ENCODE measurements at regions not wholly inside any gene's neighbourhood (a gene's known extent, or its start where the extent isn't known, plus 50 kb on each side); places are given as distances from the start of the nearest gene placed in this dataset.

GRCh38 chr12:90028635-90029051 is 320.0 kb upstream of the ATP2B1 start:
- no peak overlapping the region for H2BK20ac ChIP-seq (ENCODE audit: low read depth, low read length, poor library complexity, severe bottlenecking)
- Mint-ChIP-seq H3K4me1 (no peaks in the 10 kb centered on the region), H3K36me3 (ENCODE audit: insufficient read depth in 1 of 3, low read depth in 3 of 3) (no peaks in the 10 kb centered on the region), H3K27me3 (ENCODE audit: low read depth) (no peaks in the 10 kb centered on the region), H3K9me3 (no peaks in the 10 kb centered on the region), H3K27ac (no peak overlapping the region), H3K4me3 (no peak overlapping the region)
- no peak overlapping the region for H4K8ac ChIP-seq (replicated peaks; ENCODE audit: insufficient read length, low read depth, low read length)
- no peak overlapping the region for H2AK5ac ChIP-seq (ENCODE audit: insufficient read length, low read length)
- H3K4me1 ChIP-seq (ENCODE audit: insufficient read depth, low read length) = no peaks in the 10 kb centered on the region
- no peak overlapping the region for H3K27ac ChIP-seq (ENCODE audit: insufficient read length, low read depth, low read length)
- no peak overlapping the region for H4K91ac ChIP-seq (ENCODE audit: insufficient read length, low read depth, low read length)
- H2BK5ac ChIP-seq (ENCODE audit: insufficient read length, low read length) = no peak overlapping the region
- H3K4ac ChIP-seq (ENCODE audit: low read depth, low read length) = no peak overlapping the region
- H3K9me3 ChIP-seq (ENCODE audit: control insufficient read depth, low read depth, low read length) = no peaks in the 10 kb centered on the region
- no peaks in the 10 kb centered on the region for H3K79me1 ChIP-seq (ENCODE audit: insufficient read depth, low read depth, low read length, poor library complexity, severe bottlenecking)
- no peak overlapping the region for H3K56ac ChIP-seq (ENCODE audit: insufficient read length, low read depth, low read length)
- no peak overlapping the region for H2BK120ac ChIP-seq (ENCODE audit: low read depth, low read length, poor library complexity, severe bottlenecking)
- H3K14ac ChIP-seq (ENCODE audit: insufficient read depth, low read length) = no peak overlapping the region
- no peak overlapping the region for H2BK15ac ChIP-seq (ENCODE audit: low read depth, low read length)
- H3K79me2 ChIP-seq (ENCODE audit: insufficient read depth, low read length) = no peaks in the 10 kb centered on the region
- H3K4me2 ChIP-seq (ENCODE audit: insufficient read depth, insufficient read length, low read length) = no peak overlapping the region
- H3K27me3 ChIP-seq (ENCODE audit: insufficient read depth, low read length) = no peaks in the 10 kb centered on the region
- no peak overlapping the region for H3K18ac ChIP-seq (ENCODE audit: insufficient read length, low read depth, low read length)
- H3K23me2 ChIP-seq (ENCODE audit: insufficient read length, low read depth, low read length, poor library complexity, severe bottlenecking) = no peaks in the 10 kb centered on the region
- no peak overlapping the region for H3K23ac ChIP-seq (ENCODE audit: insufficient read length, low read depth, low read length)
- H4K20me1 ChIP-seq (ENCODE audit: control insufficient read depth, insufficient read depth, insufficient read length) = no peaks in the 10 kb centered on the region
- no peak overlapping the region for H4K5ac ChIP-seq (ENCODE audit: insufficient read length, low read depth, low read length)
- TF ChIP-seq CTCF (conservative IDR thresholded peaks at IDR 0.05) = no peak
- H3K9ac ChIP-seq (ENCODE audit: extremely low read depth, insufficient read length, low read length) = no peak overlapping the region
- no peak overlapping the region for H3T11ph ChIP-seq (ENCODE audit: low read length)
- no peak overlapping the region for H2AFZ ChIP-seq (ENCODE audit: low read length)
- no peak for DNase-seq
- H2BK12ac ChIP-seq (ENCODE audit: insufficient read length, low read depth, low read length) = no peak overlapping the region

All from H9 (cell line).